ENCODE measurements at regions not wholly inside any gene's neighbourhood (a gene's known extent, or its start where the extent isn't known, plus 50 kb on each side); places are given as distances from the start of the nearest gene placed in this dataset.
A peak's percentile ranks its signal among the peaks of the same experiment; 100 is the strongest.

GRCh38 chr20:11186301-11187008, 512.7 kb upstream of the JAG1 start (continued):
- no peak for TF ChIP-seq SMC3 (IDR thresholded peaks at IDR 0.05; ENCODE audit: low read depth, low read length)

GRCh38 chr20:11188843-11189603, 515.2 kb upstream of the JAG1 start:
- H2AFZ ChIP-seq (replicated peaks; ENCODE audit: low read length, poor library complexity), result no peak overlapping the region
- H4K8ac ChIP-seq (ENCODE audit: low read depth in 2 of 2, low read length in 2 of 2), result no peak overlapping the region
- H3K79me1 ChIP-seq (ENCODE audit: low read depth in 1 of 2, low read length in 2 of 2), result no peaks in the 10 kb centered on the region
- no peak overlapping the region for H3K4me2 ChIP-seq (ENCODE audit: low read depth, low read length)
- no peak overlapping the region for H3K23ac ChIP-seq (ENCODE audit: low read depth, low read length)
- no peaks in the 10 kb centered on the region for H3K36me3 ChIP-seq (ENCODE audit: control insufficient read depth, insufficient read depth, low read length)
- in situ Hi-C loops (cut with MboI; ENCODE audit: low sequenced_read_pairs) (no loop called here), intact Hi-C loops (cut with micrococcal nuclease) (no loop called here), dilution Hi-C loops (cut with HindIII; ENCODE audit: low sequenced_read_pairs, unreplicated experiment) (no loop called here)
- H2BK20ac ChIP-seq (ENCODE audit: low read depth, low read length), result no peak overlapping the region
- H4K91ac ChIP-seq (ENCODE audit: insufficient read depth, low read depth, low read length), result no peak overlapping the region
- H3K4ac ChIP-seq (ENCODE audit: low read depth, low read length), result no peak overlapping the region
- peaks cover 2% of the 10 kb centered on the region; the same call in 1 of the 2 replicates for H3K9me3 ChIP-seq (ENCODE audit: control insufficient read depth, insufficient read depth, low read length)
- POLR2A ChIA-PET (ENCODE audit: unreplicated experiment), result no interaction called here
- H3K27me3 ChIP-seq (ENCODE audit: control insufficient read depth, insufficient read depth, low read length), result no peaks in the 10 kb centered on the region
- CTCF ChIA-PET, result interaction anchor here (0.7 to 2.5 kb wide), 3 partner anchors 17 to 517 kb away, joined by 3 to 5 read pairs (median 4); no protein-coding TSS in a partner anchor
- no peak overlapping the region for H3K9ac ChIP-seq (ENCODE audit: low read depth, low read length)
- no peak overlapping the region for H2BK5ac ChIP-seq (ENCODE audit: low read depth, low read length, poor library complexity, severe bottlenecking)
- H3K9me1 ChIP-seq (ENCODE audit: insufficient read depth, low read length), result peaks cover 6% of the 10 kb centered on the region; the same call in 1 of the 2 replicates
- BruUV-seq (replicated peaks), result no TSS peak
- peak overlapping the region; percentile 65; the same call in 1 of the 2 replicates for H2AK5ac ChIP-seq (ENCODE audit: low read depth, low read length)
- no CpG with 5 or more reads among the region's 8 CpGs for WGBS, 2 experiments (ENCODE audit: extremely low coverage in 2 of 2, insufficient read length in 1 of 2)
- no peak for ATAC-seq (ENCODE audit: low read depth)
- no peak overlapping the region for H3K56ac ChIP-seq (ENCODE audit: extremely low read depth, insufficient read depth, low read length)
- no peaks in the 10 kb centered on the region for H4K20me1 ChIP-seq (ENCODE audit: insufficient read depth, low read length)
- no peak overlapping the region; the same call in 1 of the 2 replicates for H3K14ac ChIP-seq (replicated peaks; ENCODE audit: low read depth, low read length)
- no peak overlapping the region for H3K27ac ChIP-seq (ENCODE audit: insufficient read depth, low read length)
- H2AK9ac ChIP-seq (replicated peaks; ENCODE audit: low read depth, low read length, poor library complexity), result no peak overlapping the region
- H3K18ac ChIP-seq (ENCODE audit: low read depth, low read length), result no peak overlapping the region
- 0 out of 2 replicates have a peak overlapping the region, but pooled peaks have one; percentile 54 for H2BK120ac ChIP-seq (ENCODE audit: low read depth, low read length)
- peaks cover 3% of the 10 kb centered on the region for H3K4me1 ChIP-seq (ENCODE audit: control insufficient read depth, insufficient read depth, low read length)
- DNase-seq, result no peak
- H3K4me3 ChIP-seq (ENCODE audit: insufficient read depth, low read depth, low read length), result no peak overlapping the region
- no peak overlapping the region for H4K5ac ChIP-seq (ENCODE audit: low read depth, low read length)
- no peak overlapping the region for H2BK15ac ChIP-seq (ENCODE audit: low read depth, low read length)
- TF ChIP-seq SMC3 (IDR thresholded peaks at IDR 0.05; ENCODE audit: low read depth, low read length) (no peak), POLR2A (IDR thresholded peaks at IDR 0.05; ENCODE audit: low read depth, low read length) (no peak), NFE2L2 (IDR thresholded peaks at IDR 0.05; ENCODE audit: low read depth, low read length) (no peak), CEBPB (IDR thresholded peaks at IDR 0.05; ENCODE audit: low read depth, low read length) (no peak), RFX5 (IDR thresholded peaks at IDR 0.05; ENCODE audit: low read depth, low read length) (no peak), USF2 (IDR thresholded peaks at IDR 0.05; ENCODE audit: low read depth, low read length) (no peak), BHLHE40 (IDR thresholded peaks at IDR 0.05; ENCODE audit: low read depth, low read length) (no peak), MAFK (IDR thresholded peaks at IDR 0.05; ENCODE audit: low read depth, low read length) (no peak), MAZ (IDR thresholded peaks at IDR 0.05; ENCODE audit: borderline replicate concordance, low read depth, low read length) (no peak), MXI1 (IDR thresholded peaks at IDR 0.05; ENCODE audit: borderline replicate concordance, low read depth, low read length) (no peak), RAD21 (IDR thresholded peaks at IDR 0.05; ENCODE audit: low read length) (no peak), FOS (IDR thresholded peaks at IDR 0.05; ENCODE audit: low read depth, low read length) (no peak), RCOR1 (IDR thresholded peaks at IDR 0.05; ENCODE audit: insufficient replicate concordance, low read length) (no peak)
- TF ChIP-seq, protein P1, sequence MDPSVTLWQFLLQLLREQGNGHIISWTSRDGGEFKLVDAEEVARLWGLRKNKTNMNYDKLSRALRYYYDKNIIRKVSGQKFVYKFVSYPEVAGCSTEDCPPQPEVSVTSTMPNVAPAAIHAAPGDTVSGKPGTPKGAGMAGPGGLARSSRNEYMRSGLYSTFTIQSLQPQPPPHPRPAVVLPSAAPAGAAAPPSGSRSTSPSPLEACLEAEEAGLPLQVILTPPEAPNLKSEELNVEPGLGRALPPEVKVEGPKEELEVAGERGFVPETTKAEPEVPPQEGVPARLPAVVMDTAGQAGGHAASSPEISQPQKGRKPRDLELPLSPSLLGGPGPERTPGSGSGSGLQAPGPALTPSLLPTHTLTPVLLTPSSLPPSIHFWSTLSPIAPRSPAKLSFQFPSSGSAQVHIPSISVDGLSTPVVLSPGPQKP (IDR thresholded peaks at IDR 0.05; ENCODE audit: borderline replicate concordance, low read depth, low read length), result no peak
